GM03348 (cell line): ENCODE measurements at regions not wholly inside any gene's neighbourhood (a gene's known extent, or its start where the extent isn't known, plus 50 kb on each side); places are given as distances from the start of the nearest gene placed in this dataset.
"Not testable (repeated sequence)": the region's sequence is repeated elsewhere in the genome, so short reads cannot be mapped to it uniquely, and the experiment has no call there.

Source experiments
- DNase-seq: peaks from one replicate; pipeline ENCODE4 v3.0.0; 2012; ENCODE audit warnings: low spot score

GRCh38 chr5:98206566-98206965 lies 566.9 kb upstream of the RGMB start:
- no peak for DNase-seq

- DNase-seq = no peak
Measured at GRCh38 chr5:98209418-98209817, 564.0 kb upstream of the RGMB start.

GRCh38 chr5:98214240-98215051 lies 559.0 kb upstream of the RGMB start:
- DNase-seq = peak; percentile 12

GRCh38 chr5:98217138-98217537 lies 556.3 kb upstream of the RGMB start:
- no peak for DNase-seq

- no peak for DNase-seq
Measured at GRCh38 chr5:98218838-98219237, 554.6 kb upstream of the RGMB start.

- DNase-seq = no peak
Measured at GRCh38 chr5:98227489-98227888, 546.0 kb upstream of the RGMB start.

- no peak for DNase-seq
Measured at GRCh38 chr5:98231089-98231488, 542.4 kb upstream of the RGMB start.

DNA sequence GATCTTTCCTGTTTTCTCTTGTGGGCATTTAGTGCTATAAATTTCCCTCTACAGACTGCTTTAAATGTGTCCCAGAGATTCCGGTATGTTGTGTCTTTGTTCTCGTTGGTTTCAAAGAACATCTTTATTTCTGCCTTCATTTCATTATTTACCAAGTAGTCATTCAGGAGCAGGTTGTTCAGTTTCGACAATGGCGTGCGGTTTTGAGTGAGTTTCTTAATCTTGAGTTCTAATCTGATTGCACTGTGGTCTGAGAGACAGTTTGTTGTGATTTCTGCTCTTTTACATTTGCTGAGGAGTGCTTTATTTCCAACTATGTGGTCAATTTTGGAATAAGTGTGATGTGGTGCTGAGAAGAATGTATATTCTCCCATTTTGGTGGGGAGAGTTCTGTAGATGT lies 535.7 kb upstream of the RGMB start:
- DNase-seq = not testable (repeated sequence)

- no peak for DNase-seq
Measured at GRCh38 chr5:98243972-98244371, 529.5 kb upstream of the RGMB start.

DNA sequence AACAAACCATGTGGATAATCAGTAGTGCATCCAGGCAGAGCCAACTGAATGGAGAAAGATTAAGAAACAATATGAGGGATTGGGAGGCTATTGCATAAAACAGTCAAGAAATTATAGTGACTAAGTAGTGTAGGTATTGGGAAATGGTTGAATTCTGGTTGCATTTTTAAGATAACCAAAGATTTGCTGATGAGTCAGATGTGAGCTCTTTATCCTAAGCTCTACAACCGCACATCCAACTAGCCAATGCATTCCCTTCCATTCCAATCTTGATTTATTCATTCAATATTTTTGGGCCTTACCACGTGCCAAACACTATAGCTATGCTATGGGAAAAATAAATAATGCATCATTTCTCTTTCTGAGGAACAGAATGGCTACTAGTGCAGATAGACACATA lies 524.5 kb upstream of the RGMB start:
- peak; percentile 65 for DNase-seq

GRCh38 chr5:98258939-98259338 lies 514.5 kb upstream of the RGMB start:
- no peak for DNase-seq

- no peak for DNase-seq
Measured at GRCh38 chr5:98259595-98259994, 513.9 kb upstream of the RGMB start.

- DNase-seq = no peak
Measured at GRCh38 chr5:98263084-98263483, 510.4 kb upstream of the RGMB start.

GRCh38 chr5:98268162-98268860 lies 505.2 kb upstream of the RGMB start:
- DNase-seq = no peak

DNA sequence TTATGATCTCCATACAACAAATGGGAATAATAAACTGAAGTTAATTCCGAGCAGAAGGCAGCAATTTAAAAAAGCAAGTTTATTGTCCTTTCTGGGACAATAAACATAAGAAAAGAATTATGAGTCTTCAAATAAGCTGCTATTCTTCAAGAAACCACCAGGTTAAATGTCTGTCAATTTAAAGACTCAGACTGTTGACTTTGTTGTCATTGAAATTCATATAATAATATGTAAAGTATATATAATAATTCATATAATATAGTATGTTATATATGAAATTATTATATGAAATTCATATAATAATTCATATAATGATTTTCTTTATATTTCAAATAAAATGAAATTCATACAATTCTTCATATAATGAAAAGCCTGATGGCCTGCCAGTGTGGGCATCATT lies 497.5 kb upstream of the RGMB start:
- DNase-seq = no peak

DNA sequence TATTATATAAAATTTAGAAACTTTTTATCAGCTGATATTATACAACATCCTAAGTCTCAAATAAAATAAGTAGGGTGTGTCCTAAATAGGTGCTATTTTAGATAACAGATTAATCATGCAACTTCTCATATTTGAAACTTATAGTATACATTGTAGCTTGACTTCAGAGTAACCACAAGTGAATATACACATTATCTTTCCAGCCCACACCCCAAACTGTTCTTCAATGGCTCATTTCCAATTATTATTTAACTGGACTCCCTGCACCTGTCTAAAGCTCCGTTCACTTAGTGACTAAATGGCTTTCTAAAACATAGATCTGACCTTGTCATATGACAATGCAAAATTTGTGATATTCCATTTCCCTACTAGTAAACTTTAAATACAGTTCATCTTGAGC lies 490.9 kb upstream of the RGMB start:
- DNase-seq = no peak

GRCh38 chr5:98292496-98292895 lies 481.0 kb upstream of the RGMB start:
- no peak for DNase-seq

GRCh38 chr5:98296426-98296825 lies 477.0 kb upstream of the RGMB start:
- DNase-seq = peak; percentile 11

- no peak for DNase-seq
Measured at GRCh38 chr5:98299435-98299834, 474.0 kb upstream of the RGMB start.

- DNase-seq = no peak
Measured at GRCh38 chr5:98301547-98301946, 471.9 kb upstream of the RGMB start.

DNA sequence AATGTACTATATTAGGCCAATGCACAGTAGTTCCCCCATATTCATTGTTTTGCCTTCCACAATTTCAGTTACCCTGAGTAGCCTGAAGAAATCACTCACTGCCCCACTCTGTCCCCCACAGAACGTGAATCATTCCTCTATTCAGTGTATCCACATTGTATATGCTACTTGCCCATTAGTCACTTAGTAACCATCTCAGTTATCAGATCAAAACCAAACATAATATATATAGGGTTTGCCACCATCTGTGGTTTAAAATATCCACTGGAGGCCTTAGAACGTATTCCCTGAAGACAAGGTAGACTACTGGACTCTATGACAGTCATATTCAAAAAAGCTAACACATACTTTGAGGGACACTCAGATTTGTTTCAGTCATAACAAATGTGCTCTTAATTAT lies 465.7 kb upstream of the RGMB start:
- no peak for DNase-seq

GRCh38 chr5:98308231-98308630 lies 465.2 kb upstream of the RGMB start:
- DNase-seq = no peak

DNA sequence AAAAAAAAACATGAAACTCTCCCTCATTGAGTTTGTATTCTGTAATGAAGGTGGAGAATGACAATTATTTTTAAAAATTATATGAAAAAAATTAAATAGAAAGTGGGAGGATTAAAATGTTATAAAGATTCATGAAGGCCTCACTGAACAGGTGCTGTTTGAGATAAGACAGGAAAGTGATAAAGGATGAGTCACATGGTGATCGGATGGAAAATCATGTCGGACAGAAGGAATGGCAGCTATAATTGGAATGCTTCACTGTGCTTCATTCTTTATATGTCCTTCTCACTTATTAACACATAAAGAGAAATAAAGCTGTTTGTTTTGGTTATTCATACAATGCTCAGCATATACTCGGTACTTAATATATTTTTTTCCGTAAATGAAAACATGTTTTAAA lies 464.5 kb upstream of the RGMB start:
- DNase-seq = no peak
